ENCODE measurements at regions not wholly inside any gene's neighbourhood (a gene's known extent, or its start where the extent isn't known, plus 50 kb on each side); places are given as distances from the start of the nearest gene placed in this dataset.

DNA sequence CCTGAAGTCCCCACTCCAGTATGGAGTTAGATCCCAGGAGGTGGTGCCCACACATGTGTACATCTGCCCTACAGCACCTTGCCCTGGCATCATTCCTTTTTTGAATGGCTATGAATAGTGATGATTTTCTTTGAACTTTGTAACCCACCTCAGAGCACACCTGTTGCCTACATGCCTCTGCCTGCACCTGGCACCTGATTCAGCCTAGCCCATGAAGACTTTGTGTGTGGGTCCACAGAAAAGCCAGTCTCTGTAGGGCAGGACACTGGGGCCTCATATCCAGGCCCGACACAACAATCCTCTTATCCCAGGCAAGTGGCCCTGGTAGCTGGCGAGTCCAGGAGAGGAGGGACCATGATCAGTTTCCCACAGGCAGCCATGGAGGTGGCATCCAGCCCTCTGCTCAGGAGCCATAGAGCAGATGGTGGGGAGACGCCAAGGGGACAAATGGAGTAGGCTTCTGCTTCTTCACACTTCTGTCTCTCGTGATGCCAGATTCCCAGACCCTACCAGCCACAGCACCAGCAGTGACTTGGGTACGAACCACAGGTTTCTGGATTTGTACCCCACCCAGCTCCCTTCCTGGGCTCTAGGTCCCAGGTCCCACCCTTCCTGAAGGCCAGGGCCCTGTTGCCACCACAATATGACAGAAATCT lies 230.7 kb downstream of the UACA start:
- Histone ChIP-seq H3K9me3 (ENCODE audit: control insufficient read depth, insufficient read depth, low read depth, low read length) (no peaks in the 10 kb centered on the region), H3K36me3 (ENCODE audit: control insufficient read depth, insufficient read depth, low read length) (no peaks in the 10 kb centered on the region), H3K27ac (ENCODE audit: low read depth, low read length) (no peak overlapping the region), H3K4me3 (ENCODE audit: low read depth, low read length) (no peak overlapping the region), H3K27me3 (ENCODE audit: control insufficient read depth, insufficient read depth, low read length) (peaks cover 6% of the 10 kb centered on the region; the same call in 1 of the 2 replicates), H3K4me1 (ENCODE audit: control insufficient read depth, insufficient read depth, low read length) (peaks cover 17% of the 10 kb centered on the region), H3K9ac (ENCODE audit: low read length) (no peak overlapping the region)

DNA sequence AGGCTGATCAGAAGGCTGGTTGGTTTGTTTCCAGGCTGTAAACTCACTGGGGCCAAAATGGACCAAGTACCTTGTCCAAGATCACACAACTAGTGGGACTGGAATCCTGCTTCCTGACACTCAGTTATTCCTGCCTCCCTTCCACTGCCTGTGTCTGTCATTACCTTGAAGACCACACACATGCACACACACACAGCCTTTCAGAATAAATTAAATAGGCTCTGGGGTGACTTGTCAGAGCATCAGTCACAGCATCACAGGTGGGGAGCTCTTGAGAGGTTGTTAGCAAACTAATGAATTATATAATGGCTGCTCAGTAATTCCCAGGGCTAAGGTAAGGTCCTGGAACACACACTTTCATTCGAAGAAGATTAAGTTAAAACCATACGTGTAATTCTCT lies 231.8 kb downstream of the UACA start:
- Histone ChIP-seq H3K27ac (ENCODE audit: low read depth, low read length) (no peak overlapping the region), H3K27me3 (ENCODE audit: control insufficient read depth, insufficient read depth, low read length) (peaks cover 6% of the 10 kb centered on the region; the same call in 1 of the 2 replicates), H3K36me3 (ENCODE audit: control insufficient read depth, insufficient read depth, low read length) (no peaks in the 10 kb centered on the region), H3K9me3 (ENCODE audit: control insufficient read depth, insufficient read depth, low read depth, low read length) (no peaks in the 10 kb centered on the region), H3K4me3 (ENCODE audit: low read depth, low read length) (no peak overlapping the region), H3K4me1 (ENCODE audit: control insufficient read depth, insufficient read depth, low read length) (peaks cover 19% of the 10 kb centered on the region), H3K9ac (ENCODE audit: low read length) (no peak overlapping the region)

GRCh38 chr15:70530906-70531305 lies 232.5 kb downstream of the UACA start:
- Histone ChIP-seq H3K4me1 (ENCODE audit: control insufficient read depth, insufficient read depth, low read length) (peaks cover 24% of the 10 kb centered on the region), H3K9me3 (ENCODE audit: control insufficient read depth, insufficient read depth, low read depth, low read length) (no peaks in the 10 kb centered on the region), H3K9ac (ENCODE audit: low read length) (no peak overlapping the region), H3K4me3 (ENCODE audit: low read depth, low read length) (no peak overlapping the region), H3K27ac (ENCODE audit: low read depth, low read length) (no peak overlapping the region), H3K36me3 (ENCODE audit: control insufficient read depth, insufficient read depth, low read length) (no peaks in the 10 kb centered on the region), H3K27me3 (ENCODE audit: control insufficient read depth, insufficient read depth, low read length) (peaks cover 6% of the 10 kb centered on the region; the same call in 1 of the 2 replicates)

GRCh38 chr15:70530503-70530902 lies 232.9 kb downstream of the UACA start:
- Histone ChIP-seq H3K4me3 (ENCODE audit: low read depth, low read length) (no peak overlapping the region), H3K27me3 (ENCODE audit: control insufficient read depth, insufficient read depth, low read length) (peaks cover 6% of the 10 kb centered on the region; the same call in 1 of the 2 replicates), H3K4me1 (ENCODE audit: control insufficient read depth, insufficient read depth, low read length) (peaks cover 22% of the 10 kb centered on the region), H3K9me3 (ENCODE audit: control insufficient read depth, insufficient read depth, low read depth, low read length) (no peaks in the 10 kb centered on the region), H3K36me3 (ENCODE audit: control insufficient read depth, insufficient read depth, low read length) (no peaks in the 10 kb centered on the region), H3K27ac (ENCODE audit: low read depth, low read length) (no peak overlapping the region), H3K9ac (ENCODE audit: low read length) (no peak overlapping the region)

DNA sequence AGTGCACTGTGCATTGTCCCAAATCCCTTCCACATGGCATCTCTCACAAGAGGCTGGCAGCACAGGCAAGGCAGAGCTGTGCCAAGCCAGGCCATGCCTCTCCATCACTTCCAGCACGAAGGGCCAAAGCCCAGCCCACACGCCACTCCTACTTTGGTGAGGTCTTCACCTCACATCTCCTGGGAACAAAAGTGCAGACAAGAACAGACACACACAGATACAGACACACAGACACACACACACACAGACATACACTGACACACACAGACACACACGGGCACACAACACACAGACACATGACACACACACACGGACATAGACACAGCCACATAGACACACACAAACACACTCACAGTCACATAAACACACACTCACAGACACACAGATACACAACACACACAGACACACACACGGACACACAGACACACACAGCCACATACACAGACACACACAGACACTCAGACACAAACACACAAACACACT lies 233.3 kb downstream of the UACA start:
- H3K27ac ChIP-seq (ENCODE audit: low read depth, low read length): no peak overlapping the region
- peaks cover 17% of the 10 kb centered on the region for H3K4me1 ChIP-seq (ENCODE audit: control insufficient read depth, insufficient read depth, low read length)
- H3K36me3 ChIP-seq (ENCODE audit: control insufficient read depth, insufficient read depth, low read length): no peaks in the 10 kb centered on the region
- no peak overlapping the region for H3K4me3 ChIP-seq (ENCODE audit: low read depth, low read length)
- no peak overlapping the region for H3K9ac ChIP-seq (ENCODE audit: low read length)
- no peaks in the 10 kb centered on the region for H3K9me3 ChIP-seq (ENCODE audit: control insufficient read depth, insufficient read depth, low read depth, low read length)
- peaks cover 6% of the 10 kb centered on the region; the same call in 1 of the 2 replicates for H3K27me3 ChIP-seq (ENCODE audit: control insufficient read depth, insufficient read depth, low read length)

- H3K4me3 ChIP-seq (ENCODE audit: low read depth, low read length): no peak overlapping the region
- H3K36me3 ChIP-seq (ENCODE audit: control insufficient read depth, insufficient read depth, low read length): no peaks in the 10 kb centered on the region
- no peak overlapping the region for H3K27ac ChIP-seq (ENCODE audit: low read depth, low read length)
- H3K9me3 ChIP-seq (ENCODE audit: control insufficient read depth, insufficient read depth, low read depth, low read length): no peaks in the 10 kb centered on the region
- no peak overlapping the region for H3K9ac ChIP-seq (ENCODE audit: low read length)
- H3K27me3 ChIP-seq (ENCODE audit: control insufficient read depth, insufficient read depth, low read length): peaks cover 6% of the 10 kb centered on the region; the same call in 1 of the 2 replicates
- peaks cover 17% of the 10 kb centered on the region for H3K4me1 ChIP-seq (ENCODE audit: control insufficient read depth, insufficient read depth, low read length)
Observed at GRCh38 chr15:70528816-70529215, 234.5 kb downstream of the UACA start.

DNA sequence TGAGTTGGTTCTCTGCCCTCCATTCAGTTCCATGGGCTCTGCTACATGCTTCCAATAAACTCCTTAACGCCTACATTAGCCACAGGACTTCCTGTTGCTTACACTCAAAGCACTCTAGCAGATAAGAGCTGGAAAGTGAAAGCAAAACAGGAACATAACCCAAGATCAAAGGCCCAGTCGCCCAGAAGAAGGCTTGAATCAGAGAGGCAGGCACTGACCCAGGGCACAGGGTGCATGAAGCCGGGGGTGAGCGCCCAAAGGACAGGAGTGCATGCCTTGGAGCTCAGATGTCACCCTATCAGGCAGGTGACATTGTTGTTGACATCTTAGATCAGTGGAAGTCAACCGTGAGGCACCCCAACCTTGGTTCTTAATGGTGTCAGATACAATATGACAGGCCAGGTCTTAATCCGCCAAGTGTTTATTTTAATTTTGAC lies 235.1 kb downstream of the UACA start:
- Histone ChIP-seq H3K4me3 (ENCODE audit: low read depth, low read length) (no peak overlapping the region), H3K36me3 (ENCODE audit: control insufficient read depth, insufficient read depth, low read length) (no peaks in the 10 kb centered on the region), H3K27me3 (ENCODE audit: control insufficient read depth, insufficient read depth, low read length) (peaks cover 6% of the 10 kb centered on the region; the same call in 1 of the 2 replicates), H3K4me1 (ENCODE audit: control insufficient read depth, insufficient read depth, low read length) (peaks cover 23% of the 10 kb centered on the region), H3K9ac (ENCODE audit: low read length) (no peak overlapping the region), H3K9me3 (ENCODE audit: control insufficient read depth, insufficient read depth, low read depth, low read length) (no peaks in the 10 kb centered on the region), H3K27ac (ENCODE audit: low read depth, low read length) (no peak overlapping the region)

DNA sequence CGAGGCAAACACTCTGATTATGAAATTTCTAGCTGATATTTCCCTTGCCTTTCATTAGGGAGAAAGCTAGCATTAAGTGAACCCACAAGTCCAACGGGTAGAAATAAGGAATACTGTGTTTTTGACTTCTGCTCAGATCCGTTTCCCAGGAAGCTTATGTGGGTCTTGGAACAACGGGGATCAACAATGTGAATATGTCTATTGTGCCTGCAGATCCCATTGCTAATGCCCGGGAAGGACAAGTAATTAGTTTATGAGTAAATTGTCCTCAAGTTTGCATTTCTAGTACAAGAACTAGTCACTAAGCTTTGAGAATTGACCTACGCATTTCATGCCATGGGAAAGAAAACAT lies 236.4 kb downstream of the UACA start:
- Histone ChIP-seq H3K9me3 (ENCODE audit: control insufficient read depth, insufficient read depth, low read depth, low read length) (no peaks in the 10 kb centered on the region), H3K36me3 (ENCODE audit: control insufficient read depth, insufficient read depth, low read length) (no peaks in the 10 kb centered on the region), H3K27ac (ENCODE audit: low read depth, low read length) (no peak overlapping the region), H3K9ac (ENCODE audit: low read length) (no peak overlapping the region), H3K27me3 (ENCODE audit: control insufficient read depth, insufficient read depth, low read length) (peaks cover 5% of the 10 kb centered on the region; the same call in 1 of the 2 replicates), H3K4me3 (ENCODE audit: low read depth, low read length) (no peak overlapping the region), H3K4me1 (ENCODE audit: control insufficient read depth, insufficient read depth, low read length) (peaks cover 24% of the 10 kb centered on the region)

DNA sequence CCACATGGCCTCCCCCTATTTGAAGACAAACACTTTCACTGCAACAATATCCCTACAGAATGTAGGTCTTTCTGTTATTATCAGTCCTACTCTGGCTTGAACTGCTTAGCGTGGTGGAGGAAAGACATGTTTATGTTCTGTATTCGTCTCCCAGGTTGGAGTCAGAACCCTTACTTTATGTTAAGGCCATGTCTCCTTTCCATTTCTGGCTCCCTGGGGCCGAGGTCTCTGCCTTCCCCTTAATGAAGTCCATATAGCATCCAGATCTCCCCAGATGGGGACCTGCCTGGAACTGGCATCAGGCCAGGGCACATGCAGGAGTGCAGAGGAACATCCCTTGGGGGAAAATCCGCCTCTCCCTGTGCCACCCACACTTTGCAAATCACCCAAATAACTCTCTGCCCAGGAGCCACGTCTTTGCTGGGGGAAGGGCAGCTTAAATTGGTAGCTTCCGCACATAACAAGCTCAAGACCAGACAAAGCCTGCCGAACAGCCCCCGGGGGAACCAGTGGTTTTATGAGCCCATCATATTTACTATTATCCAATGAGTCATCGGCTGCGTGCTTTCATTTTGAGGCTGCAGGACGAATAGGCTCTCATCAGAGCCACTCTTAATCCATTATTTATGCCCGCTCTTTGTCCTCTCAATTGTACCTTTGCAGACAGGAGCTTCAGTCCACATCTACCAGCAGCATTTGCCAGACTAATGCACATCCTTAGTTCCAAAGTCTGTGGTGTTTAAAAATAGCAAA lies 237.0 kb downstream of the UACA start:
- Histone ChIP-seq H3K4me1 (ENCODE audit: control insufficient read depth, insufficient read depth, low read length) (peaks cover 24% of the 10 kb centered on the region), H3K4me3 (ENCODE audit: low read depth, low read length) (no peak overlapping the region), H3K9me3 (ENCODE audit: control insufficient read depth, insufficient read depth, low read depth, low read length) (no peaks in the 10 kb centered on the region), H3K36me3 (ENCODE audit: control insufficient read depth, insufficient read depth, low read length) (no peaks in the 10 kb centered on the region), H3K9ac (ENCODE audit: low read length) (no peak overlapping the region), H3K27me3 (ENCODE audit: control insufficient read depth, insufficient read depth, low read length) (peaks cover 3% of the 10 kb centered on the region; the same call in 1 of the 2 replicates), H3K27ac (ENCODE audit: low read depth, low read length) (no peak overlapping the region)

DNA sequence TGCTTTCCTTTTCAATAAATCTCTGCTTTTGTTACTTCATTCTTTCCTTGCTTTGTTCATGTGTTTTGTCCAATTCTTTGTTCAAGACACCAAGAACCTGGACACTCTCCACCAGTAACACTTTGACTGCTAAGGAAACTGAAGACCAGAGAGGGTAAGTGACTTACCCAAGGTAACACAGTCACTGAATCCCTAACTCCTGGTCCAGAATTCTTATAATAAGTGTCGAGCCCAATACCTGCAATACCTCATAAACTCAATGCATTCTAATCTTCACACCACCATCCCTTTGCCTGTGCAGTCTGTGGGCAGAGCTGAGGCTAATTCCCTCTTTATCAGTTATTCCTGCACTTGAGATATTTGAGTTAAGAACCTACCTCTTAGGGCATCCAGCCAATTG lies 237.8 kb downstream of the UACA start:
- Histone ChIP-seq H3K9ac (ENCODE audit: low read length) (no peak overlapping the region), H3K27ac (ENCODE audit: low read depth, low read length) (no peak overlapping the region), H3K9me3 (ENCODE audit: control insufficient read depth, insufficient read depth, low read depth, low read length) (no peaks in the 10 kb centered on the region), H3K27me3 (ENCODE audit: control insufficient read depth, insufficient read depth, low read length) (no peaks in the 10 kb centered on the region), H3K36me3 (ENCODE audit: control insufficient read depth, insufficient read depth, low read length) (no peaks in the 10 kb centered on the region), H3K4me3 (ENCODE audit: low read depth, low read length) (no peak overlapping the region), H3K4me1 (ENCODE audit: control insufficient read depth, insufficient read depth, low read length) (peaks cover 24% of the 10 kb centered on the region)

- Histone ChIP-seq H3K27ac (ENCODE audit: low read depth, low read length) (no peak overlapping the region), H3K36me3 (ENCODE audit: control insufficient read depth, insufficient read depth, low read length) (no peaks in the 10 kb centered on the region), H3K4me3 (ENCODE audit: low read depth, low read length) (no peak overlapping the region), H3K27me3 (ENCODE audit: control insufficient read depth, insufficient read depth, low read length) (no peaks in the 10 kb centered on the region), H3K9ac (ENCODE audit: low read length) (no peak overlapping the region), H3K4me1 (ENCODE audit: control insufficient read depth, insufficient read depth, low read length) (peaks cover 24% of the 10 kb centered on the region), H3K9me3 (ENCODE audit: control insufficient read depth, insufficient read depth, low read depth, low read length) (no peaks in the 10 kb centered on the region)
Observed at GRCh38 chr15:70524470-70524869, 238.9 kb downstream of the UACA start.
